Liver (tissue), 3 donors: ENCODE measurements at regions not wholly inside any gene's neighbourhood (a gene's known extent, or its start where the extent isn't known, plus 50 kb on each side); places are given as distances from the start of the nearest gene placed in this dataset.
"Not testable (repeated sequence)": the region's sequence is repeated elsewhere in the genome, so short reads cannot be mapped to it uniquely, and the experiment has no call there.

ENCODE experiments used
- FOXA2 ChIP-seq: IDR thresholded peaks from 2 replicates; pipeline ENCODE4 v1.6.1; 2016; ENCODE audit warnings: antibody characterized with exemption
- RAD21 ChIP-seq, 2 donors: IDR thresholded peaks; 2 replicates each; pipeline ENCODE4 v1.6.1; 2016; ENCODE audit warnings: antibody characterized with exemption in 2 of 2, mild to moderate bottlenecking in 2 of 2
- RXRA ChIP-seq, 2 donors: IDR thresholded peaks; 2 replicates each; pipeline ENCODE4 v1.6.1; 2017 to 2018; ENCODE audit warnings: antibody characterized with exemption in 2 of 2, mild to moderate bottlenecking in 1 of 2
- SP1 ChIP-seq: IDR thresholded peaks from 2 replicates; pipeline ENCODE4 v1.6.1; 2018; ENCODE audit warnings: antibody characterized with exemption, mild to moderate bottlenecking
- YY1 ChIP-seq: IDR thresholded peaks from 2 replicates; pipeline ENCODE4 v1.6.1; 2016; ENCODE audit warnings: antibody characterized with exemption, mild to moderate bottlenecking
- TF ChIP-seq, protein P1 (sequence below): fragments of 150-350 bp; IDR thresholded peaks from 2 replicates; pipeline ENCODE4 v1.5.1; 2017; ENCODE audit warnings: improper control_type of control experiment, low read depth, low read length; ENCODE audit not compliant: missing input control
- TF ChIP-seq, protein P2 (sequence below): IDR thresholded peaks from 2 replicates; pipeline ENCODE4 v1.6.1; 2016; ENCODE audit warnings: antibody characterized with exemption
- TF ChIP-seq, protein P3 (sequence below): IDR thresholded peaks from 2 replicates; pipeline ENCODE4 v1.6.1; 2016; ENCODE audit warnings: antibody characterized with exemption
- TF ChIP-seq, protein P4 (sequence below): IDR thresholded peaks from 2 replicates; pipeline ENCODE4 v1.6.1; 2016; ENCODE audit warnings: antibody characterized with exemption, mild to moderate bottlenecking
- donor health status: healthy.
- donor health status: healthy.

DNA sequence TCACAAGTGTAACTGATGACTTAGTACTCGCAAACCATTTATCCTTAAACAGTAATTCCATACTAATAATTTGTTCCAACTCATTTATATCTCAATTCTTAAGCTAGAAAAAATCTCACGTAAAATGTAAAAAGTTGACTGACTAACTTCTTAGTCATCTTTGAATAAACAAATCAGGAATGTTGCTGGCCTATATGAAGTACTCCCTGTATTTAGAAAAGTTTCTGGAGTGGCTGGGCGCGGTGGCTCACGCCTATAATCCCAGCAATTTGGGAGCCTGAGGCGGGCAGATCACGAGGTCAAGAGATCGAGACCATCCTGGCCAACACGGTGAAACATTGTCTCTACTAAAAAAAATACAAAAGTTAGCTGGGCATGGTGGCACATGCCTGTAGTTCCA, 220.6 kb upstream of the FAM240B start:
- TF ChIP-seq, protein P1, sequence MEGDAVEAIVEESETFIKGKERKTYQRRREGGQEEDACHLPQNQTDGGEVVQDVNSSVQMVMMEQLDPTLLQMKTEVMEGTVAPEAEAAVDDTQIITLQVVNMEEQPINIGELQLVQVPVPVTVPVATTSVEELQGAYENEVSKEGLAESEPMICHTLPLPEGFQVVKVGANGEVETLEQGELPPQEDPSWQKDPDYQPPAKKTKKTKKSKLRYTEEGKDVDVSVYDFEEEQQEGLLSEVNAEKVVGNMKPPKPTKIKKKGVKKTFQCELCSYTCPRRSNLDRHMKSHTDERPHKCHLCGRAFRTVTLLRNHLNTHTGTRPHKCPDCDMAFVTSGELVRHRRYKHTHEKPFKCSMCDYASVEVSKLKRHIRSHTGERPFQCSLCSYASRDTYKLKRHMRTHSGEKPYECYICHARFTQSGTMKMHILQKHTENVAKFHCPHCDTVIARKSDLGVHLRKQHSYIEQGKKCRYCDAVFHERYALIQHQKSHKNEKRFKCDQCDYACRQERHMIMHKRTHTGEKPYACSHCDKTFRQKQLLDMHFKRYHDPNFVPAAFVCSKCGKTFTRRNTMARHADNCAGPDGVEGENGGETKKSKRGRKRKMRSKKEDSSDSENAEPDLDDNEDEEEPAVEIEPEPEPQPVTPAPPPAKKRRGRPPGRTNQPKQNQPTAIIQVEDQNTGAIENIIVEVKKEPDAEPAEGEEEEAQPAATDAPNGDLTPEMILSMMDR: not testable (repeated sequence)
- TF ChIP-seq, protein P2, sequence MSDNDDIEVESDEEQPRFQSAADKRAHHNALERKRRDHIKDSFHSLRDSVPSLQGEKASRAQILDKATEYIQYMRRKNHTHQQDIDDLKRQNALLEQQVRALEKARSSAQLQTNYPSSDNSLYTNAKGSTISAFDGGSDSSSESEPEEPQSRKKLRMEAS: not testable (repeated sequence)
- not testable (repeated sequence) for TF ChIP-seq YY1; SP1; RXRA (IDR thresholded peaks at IDR 0.05); RAD21 (IDR thresholded peaks at IDR 0.05); FOXA2
- TF ChIP-seq, protein P3, sequence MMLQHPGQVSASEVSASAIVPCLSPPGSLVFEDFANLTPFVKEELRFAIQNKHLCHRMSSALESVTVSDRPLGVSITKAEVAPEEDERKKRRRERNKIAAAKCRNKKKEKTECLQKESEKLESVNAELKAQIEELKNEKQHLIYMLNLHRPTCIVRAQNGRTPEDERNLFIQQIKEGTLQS: not testable (repeated sequence)
- TF ChIP-seq, protein P4, sequence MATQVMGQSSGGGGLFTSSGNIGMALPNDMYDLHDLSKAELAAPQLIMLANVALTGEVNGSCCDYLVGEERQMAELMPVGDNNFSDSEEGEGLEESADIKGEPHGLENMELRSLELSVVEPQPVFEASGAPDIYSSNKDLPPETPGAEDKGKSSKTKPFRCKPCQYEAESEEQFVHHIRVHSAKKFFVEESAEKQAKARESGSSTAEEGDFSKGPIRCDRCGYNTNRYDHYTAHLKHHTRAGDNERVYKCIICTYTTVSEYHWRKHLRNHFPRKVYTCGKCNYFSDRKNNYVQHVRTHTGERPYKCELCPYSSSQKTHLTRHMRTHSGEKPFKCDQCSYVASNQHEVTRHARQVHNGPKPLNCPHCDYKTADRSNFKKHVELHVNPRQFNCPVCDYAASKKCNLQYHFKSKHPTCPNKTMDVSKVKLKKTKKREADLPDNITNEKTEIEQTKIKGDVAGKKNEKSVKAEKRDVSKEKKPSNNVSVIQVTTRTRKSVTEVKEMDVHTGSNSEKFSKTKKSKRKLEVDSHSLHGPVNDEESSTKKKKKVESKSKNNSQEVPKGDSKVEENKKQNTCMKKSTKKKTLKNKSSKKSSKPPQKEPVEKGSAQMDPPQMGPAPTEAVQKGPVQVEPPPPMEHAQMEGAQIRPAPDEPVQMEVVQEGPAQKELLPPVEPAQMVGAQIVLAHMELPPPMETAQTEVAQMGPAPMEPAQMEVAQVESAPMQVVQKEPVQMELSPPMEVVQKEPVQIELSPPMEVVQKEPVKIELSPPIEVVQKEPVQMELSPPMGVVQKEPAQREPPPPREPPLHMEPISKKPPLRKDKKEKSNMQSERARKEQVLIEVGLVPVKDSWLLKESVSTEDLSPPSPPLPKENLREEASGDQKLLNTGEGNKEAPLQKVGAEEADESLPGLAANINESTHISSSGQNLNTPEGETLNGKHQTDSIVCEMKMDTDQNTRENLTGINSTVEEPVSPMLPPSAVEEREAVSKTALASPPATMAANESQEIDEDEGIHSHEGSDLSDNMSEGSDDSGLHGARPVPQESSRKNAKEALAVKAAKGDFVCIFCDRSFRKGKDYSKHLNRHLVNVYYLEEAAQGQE: not testable (repeated sequence)
